Breast epithelium (tissue), 3 donors: ENCODE measurements at regions not wholly inside any gene's neighbourhood (a gene's known extent, or its start where the extent isn't known, plus 50 kb on each side); places are given as distances from the start of the nearest gene placed in this dataset.

Experiments used
- CTCF ChIP-seq, 3 donors: fragments of 450-650 bp; IDR thresholded peaks; one replicate each; pipeline ENCODE4 v1.5.1; 2016 to 2017; ENCODE audit warnings: antibody characterized with exemption in 3 of 3, mild to moderate bottlenecking in 3 of 3, moderate library complexity in 3 of 3
- POLR2A ChIP-seq: fragments of 450-650 bp; IDR thresholded peaks from one replicate; pipeline ENCODE4 v1.6.1; 2016; ENCODE audit warnings: antibody characterized with exemption, mild to moderate bottlenecking, moderate library complexity

GRCh38 chr2:239829326-239829725, 195.8 kb downstream of the NDUFA10 start:
- no peak for TF ChIP-seq POLR2A
- TF ChIP-seq CTCF (IDR thresholded peaks at IDR 0.05) = no peak
